Testis (tissue), 2 donors: ENCODE measurements at regions not wholly inside any gene's neighbourhood (a gene's known extent, or its start where the extent isn't known, plus 50 kb on each side); places are given as distances from the start of the nearest gene placed in this dataset.

ENCODE experiments used
- DNase-seq: peaks from one replicate; pipeline ENCODE4 v3.0.0-alpha.2; 2019
- H3K27ac ChIP-seq, 2 donors: fragments of 200-600 bp; sonication (generic); one replicate each; pipeline ENCODE4 v1.5.1; 2019
- H3K27me3 ChIP-seq: fragments of 200-600 bp; sonication (generic); one replicate; pipeline ENCODE4 v1.5.1; 2019
- H3K36me3 ChIP-seq: fragments of 200-600 bp; sonication (generic); one replicate; pipeline ENCODE4 v1.5.1; 2017; ENCODE audit warnings: low read depth; ENCODE audit errors: missing control alignments
- H3K4me1 ChIP-seq: fragments of 200-600 bp; sonication (generic); one replicate; pipeline ENCODE4 v1.5.1; 2019
- H3K4me3 ChIP-seq, 2 donors: fragments of 200-600 bp; sonication (generic); one replicate each; pipeline ENCODE4 v1.5.1; 2017 to 2019
- H3K9me3 ChIP-seq: fragments of 200-600 bp; sonication (generic); one replicate; pipeline ENCODE4 v1.5.1; 2017
- CTCF ChIP-seq, 3 experiments: fragments of 450-650 bp in 2 of 3; fragments of 200-600 bp in 1 of 3; sonication (generic) in 1 of 3; IDR thresholded peaks; one replicate each; pipeline ENCODE4 v1.5.1; 2016 to 2019; ENCODE audit warnings: antibody characterized with exemption in 3 of 3, mild to moderate bottlenecking in 2 of 3, moderate library complexity in 1 of 3
- POLR2A ChIP-seq: fragments of 450-650 bp; IDR thresholded peaks from one replicate; pipeline ENCODE4 v1.6.1; 2017; ENCODE audit warnings: antibody characterized with exemption, mild to moderate bottlenecking, moderate library complexity
- WGBS, 2 donors: methylation state at CpG; one replicate each; pipeline ENCODE4 v1.1.5; 2018; 5-methylcytosine and 5-hydroxymethylcytosine counted together
- intact Hi-C: fragments of 100-400 bp; cut with DNase I; formaldehyde crosslinking; loops from one replicate; pipeline ENCODE4 v1.15.1; 2023; ENCODE audit warnings: low total_unique reads

GRCh38 chr2:142536966-142537365 lies 340.5 kb upstream of the KYNU start:
- Histone ChIP-seq H3K4me3 (no peak overlapping the region), H3K4me1 (no peaks in the 10 kb centered on the region), H3K9me3 (no peaks in the 10 kb centered on the region), H3K27ac (no peak overlapping the region), H3K27me3 (no peaks in the 10 kb centered on the region), H3K36me3 (no peaks in the 10 kb centered on the region)
- no peak for DNase-seq
- TF ChIP-seq POLR2A = no peak
- TF ChIP-seq CTCF (IDR thresholded peaks at IDR 0.05) = no peak
- 89 to 92% methylated on average over 6 of the region's 6 CpGs for WGBS, 2 donors
- intact Hi-C loops = no loop called here

- no peaks in the 10 kb centered on the region for H3K4me1 ChIP-seq
- DNase-seq = no peak
- H3K27ac ChIP-seq = no peak overlapping the region
- no peak overlapping the region for H3K4me3 ChIP-seq
- H3K9me3 ChIP-seq = no peaks in the 10 kb centered on the region
- no peaks in the 10 kb centered on the region for H3K36me3 ChIP-seq
- H3K27me3 ChIP-seq = no peaks in the 10 kb centered on the region
- intact Hi-C loops = no loop called here
- WGBS, 2 donors = 85 to 87% methylated on average over 6 of the region's 6 CpGs
- TF ChIP-seq POLR2A (no peak), CTCF (IDR thresholded peaks at IDR 0.05) (no peak)
Observed at GRCh38 chr2:142536492-142536891, 341.0 kb upstream of the KYNU start.

GRCh38 chr2:142535311-142535710 lies 342.2 kb upstream of the KYNU start:
- Histone ChIP-seq H3K4me3 (no peak overlapping the region), H3K9me3 (no peaks in the 10 kb centered on the region), H3K36me3 (no peaks in the 10 kb centered on the region), H3K4me1 (no peaks in the 10 kb centered on the region), H3K27ac (no peak overlapping the region), H3K27me3 (no peaks in the 10 kb centered on the region)
- TF ChIP-seq CTCF (IDR thresholded peaks at IDR 0.05) (no peak), POLR2A (no peak)
- intact Hi-C loops = no loop called here
- DNase-seq = no peak

DNA sequence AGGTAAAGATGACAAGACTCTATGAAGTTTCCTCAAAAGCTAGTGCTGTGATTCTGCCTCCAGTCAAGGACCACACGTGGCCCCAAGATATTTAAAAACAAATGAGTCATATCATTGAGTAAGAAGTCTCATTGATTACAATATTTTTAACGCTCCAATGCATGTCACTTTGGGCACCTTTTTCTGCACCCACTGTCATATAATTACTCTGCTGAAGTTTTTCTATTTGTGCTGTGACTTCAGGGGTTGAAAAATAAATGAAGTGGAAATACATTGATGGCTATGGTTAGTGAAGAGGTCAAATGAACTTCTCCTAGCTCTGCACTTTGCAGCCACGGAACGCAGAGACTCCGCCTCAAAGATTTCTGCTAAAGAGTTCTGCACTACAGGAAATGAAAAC lies 344.3 kb upstream of the KYNU start:
- no peaks in the 10 kb centered on the region for H3K4me1 ChIP-seq

More for the DNA sequence above, 344.3 kb upstream of the KYNU start:
- no peak overlapping the region for H3K4me3 ChIP-seq
- WGBS, 2 donors = 73 to 82% methylated on average over 5 of the region's 5 CpGs
- H3K27ac ChIP-seq = no peak overlapping the region
- no peaks in the 10 kb centered on the region for H3K27me3 ChIP-seq
- no peaks in the 10 kb centered on the region for H3K9me3 ChIP-seq
- intact Hi-C loops = no loop called here
- DNase-seq = no peak
- TF ChIP-seq POLR2A = no peak
- no peak for TF ChIP-seq CTCF (IDR thresholded peaks at IDR 0.05)
- no peaks in the 10 kb centered on the region for H3K36me3 ChIP-seq
